Thyroid gland (tissue), 4 donors: ENCODE measurements at regions not wholly inside any gene's neighbourhood (a gene's known extent, or its start where the extent isn't known, plus 50 kb on each side); places are given as distances from the start of the nearest gene placed in this dataset.
A peak's percentile ranks its signal among the peaks of the same experiment; 100 is the strongest.

Experiments used
- DNase-seq, 2 donors: peaks; one replicate each; pipeline ENCODE4 v3.0.0-alpha.2; 2019
- H3K27ac ChIP-seq, 3 donors: fragments of 200-600 bp; sonication (generic); 1 replicate in 2 of 3; 2 replicates in 1 of 3; pipeline ENCODE4 v1.5.1; 2016 to 2019; ENCODE audit warnings: mild to moderate bottlenecking in 1 of 3, moderate library complexity in 1 of 3
- H3K27me3 ChIP-seq: fragments of 200-600 bp; sonication (generic); one replicate; pipeline ENCODE4 v1.5.1; 2019
- H3K36me3 ChIP-seq, 2 donors: fragments of 200-600 bp; sonication (generic); one replicate each; pipeline ENCODE4 v1.5.1; 2016 to 2019
- H3K4me1 ChIP-seq, 2 donors: fragments of 200-600 bp; sonication (generic); one replicate each; pipeline ENCODE4 v1.5.1; 2017 to 2019
- H3K4me3 ChIP-seq, 3 donors: fragments of 200-600 bp; sonication (generic); replicated peaks in 1 of 3; 1 replicate in 2 of 3; 2 replicates in 1 of 3; pipeline ENCODE4 v1.5.1; 2016; ENCODE audit warnings: mild to moderate bottlenecking in 1 of 3
- H3K9me3 ChIP-seq: fragments of 200-600 bp; sonication (generic); one replicate; pipeline ENCODE4 v1.5.1; 2017
- CTCF ChIP-seq, 6 experiments: fragments of 200-600 bp in 3 of 6; fragments of 450-650 bp in 3 of 6; sonication (generic) in 3 of 6; IDR thresholded peaks; one replicate each; pipeline ENCODE4 v1.5.1; 2016 to 2019; ENCODE audit warnings: antibody characterized with exemption in 6 of 6, mild to moderate bottlenecking in 2 of 6, inconsistent platforms in 1 of 6, moderate library complexity in 1 of 6
- POLR2A ChIP-seq, 2 donors: fragments of 450-650 bp; IDR thresholded peaks; one replicate each; pipeline ENCODE4 v1.6.1; 2017; ENCODE audit warnings: antibody characterized with exemption in 2 of 2, mild to moderate bottlenecking in 2 of 2, moderate library complexity in 1 of 2
- WGBS, 2 donors: methylation state at CpG; one replicate each; pipeline ENCODE4 v1.1.5; 2017; 5-methylcytosine and 5-hydroxymethylcytosine counted together
- intact Hi-C: fragments of 100-400 bp; cut with DNase I; formaldehyde crosslinking; loops from one replicate; pipeline ENCODE4 v1.15.1; 2023

- H3K9me3 ChIP-seq, result no peaks in the 10 kb centered on the region
- H3K4me3 ChIP-seq, result no peak overlapping the region
- DNase-seq, result no peak
- H3K36me3 ChIP-seq, result no peaks in the 10 kb centered on the region
- no peaks in the 10 kb centered on the region for H3K27me3 ChIP-seq
- TF ChIP-seq POLR2A (IDR thresholded peaks at IDR 0.05), result no peak
- TF ChIP-seq CTCF (IDR thresholded peaks at IDR 0.05), result peak in 4 of 6 experiments; percentile 21 to 52 (median 42)
- no peaks in the 10 kb centered on the region for H3K4me1 ChIP-seq
- 15 to 18% methylated on average over 3 of the region's 3 CpGs for WGBS, 2 donors
- intact Hi-C loops, result no loop called here
- no peak overlapping the region for H3K27ac ChIP-seq
These were observed 65.9 kb upstream of the WSCD2 start for GRCh38 chr12:108063192-108063591.

- TF ChIP-seq CTCF (IDR thresholded peaks at IDR 0.05), result no peak
- TF ChIP-seq POLR2A (IDR thresholded peaks at IDR 0.05), result no peak
- no peaks in the 10 kb centered on the region for H3K27me3 ChIP-seq
- intact Hi-C loops, result no loop called here
- H3K4me1 ChIP-seq, result no peaks in the 10 kb centered on the region
- WGBS, 2 donors, result 63 to 75% methylated on average over 7 of the region's 7 CpGs
- no peak for DNase-seq
- H3K9me3 ChIP-seq, result no peaks in the 10 kb centered on the region
- no peak overlapping the region for H3K27ac ChIP-seq
- H3K4me3 ChIP-seq, result no peak overlapping the region
- no peaks in the 10 kb centered on the region for H3K36me3 ChIP-seq
These were observed 64.0 kb upstream of the WSCD2 start for GRCh38 chr12:108065069-108065468.

GRCh38 chr12:108066583-108067577, 62.2 kb upstream of the WSCD2 start:
- Histone ChIP-seq H3K4me1 (no peaks in the 10 kb centered on the region), H3K36me3 (no peaks in the 10 kb centered on the region), H3K9me3 (no peaks in the 10 kb centered on the region), H3K27me3 (no peaks in the 10 kb centered on the region), H3K4me3 (no peak overlapping the region), H3K27ac (no peak overlapping the region)
- no peak for TF ChIP-seq CTCF (IDR thresholded peaks at IDR 0.05)
- TF ChIP-seq POLR2A (IDR thresholded peaks at IDR 0.05), result no peak
- WGBS, 2 donors, result 78% methylated on average over 9 of the region's 9 CpGs
- no peak for DNase-seq
- intact Hi-C loops, result no loop called here

GRCh38 chr12:108069651-108070165, 59.4 kb upstream of the WSCD2 start:
- WGBS, 2 donors, result 53 to 65% methylated on average over 5 of the region's 5 CpGs
- H3K27me3 ChIP-seq, result no peaks in the 10 kb centered on the region
- no peak overlapping the region for H3K4me3 ChIP-seq
- intact Hi-C loops, result no loop called here
- H3K9me3 ChIP-seq, result no peaks in the 10 kb centered on the region
- no peaks in the 10 kb centered on the region for H3K4me1 ChIP-seq
- TF ChIP-seq POLR2A (IDR thresholded peaks at IDR 0.05), result no peak
- TF ChIP-seq CTCF (IDR thresholded peaks at IDR 0.05), result no peak
- no peak for DNase-seq
- no peak overlapping the region for H3K27ac ChIP-seq
- H3K36me3 ChIP-seq, result no peaks in the 10 kb centered on the region

GRCh38 chr12:108075561-108075960, 53.5 kb upstream of the WSCD2 start:
- DNase-seq, result no peak
- WGBS, 2 donors, result 68 to 76% methylated on average over 3 of the region's 3 CpGs
- H3K4me1 ChIP-seq, result peaks cover 0 to 4% of the 10 kb centered on the region in 2 donors
- H3K4me3 ChIP-seq, result no peak overlapping the region
- H3K36me3 ChIP-seq, result no peaks in the 10 kb centered on the region
- intact Hi-C loops, result no loop called here
- no peaks in the 10 kb centered on the region for H3K27me3 ChIP-seq
- TF ChIP-seq CTCF (IDR thresholded peaks at IDR 0.05) (no peak), POLR2A (IDR thresholded peaks at IDR 0.05) (no peak)
- no peaks in the 10 kb centered on the region for H3K9me3 ChIP-seq
- no peak overlapping the region for H3K27ac ChIP-seq
